K562 (cell line): ENCODE measurements at regions not wholly inside any gene's neighbourhood (a gene's known extent, or its start where the extent isn't known, plus 50 kb on each side); places are given as distances from the start of the nearest gene placed in this dataset.

Experiments used
- ATAC-seq: fragments of 200-7000 bp; cut with Tn5 transposase; 3 replicates; pipeline ENCODE4 v1.9.1; 2020; ENCODE audit warnings: moderate library complexity
- BruUV-seq: library from RNA; stranded (reverse); fragments of 400-500 nt; replicated peaks from 2 replicates; lab custom pipeline; 2021; lab: Mats Ljungman, UMichigan
- CTCF ChIA-PET: fragments of 300-600 bp; formaldehyde crosslinking; extraction: SDS; loops from one replicate; lab custom pipeline; 2021; ENCODE audit warnings: low intra/inter-chr PET ratio; lab: Yijun Ruan, JAX
- POLR2A ChIA-PET: fragments of 300-600, 350-650 bp; sonication (Branson Sonifier 250); formaldehyde crosslinking; extraction: SDS; loops from one replicate; lab custom pipeline; 2021; ENCODE audit warnings: antibody characterized with exemption, inconsistent platforms; lab: Yijun Ruan, JAX
- DNase-seq, 4 experiments: peaks; one replicate each; pipeline versions ENCODE4 v3.0.0 to v3.0.0-alpha.2; 2011 to 2018; ENCODE audit warnings: low spot score in 3 of 4, mixed read lengths in 3 of 4; ENCODE audit errors: extremely low read depth in 1 of 4
- FAIRE-seq: peaks from 2 replicates; lab custom pipeline; 2011; peaks lifted over from hg19 to GRCh38; lab: Jason Lieb, UNC
- H2AFZ ChIP-seq: 2 replicates; pipeline ENCODE4 v1.6.0; 2011; ENCODE audit warnings: low read depth, low read length, control low read depth, inconsistent platforms
- H3K27ac ChIP-seq: fragments of 200-600 bp; 3 replicates; pipeline ENCODE4 v1.8.0; 2011; ENCODE audit warnings: low read depth, mild to moderate bottlenecking, control low read depth, inconsistent platforms, low read length, moderate library complexity, mixed read lengths; ENCODE audit errors: extremely low read depth
- H3K27me3 ChIP-seq, 2 experiments: fragments of 300-600 bp in 1 of 2; 2 replicates in 1 of 2; 3 replicates in 1 of 2; pipeline versions ENCODE4 v1.6.0 to v1.8.0; 2011; ENCODE audit warnings: inconsistent platforms in 2 of 2, low read length in 2 of 2, mild to moderate bottlenecking in 1 of 2, mixed read lengths in 1 of 2, moderate library complexity in 1 of 2; ENCODE audit not compliant: control insufficient read depth in 2 of 2, insufficient read depth in 2 of 2
- H3K36me3 ChIP-seq: fragments of 300-600 bp; 3 replicates; pipeline ENCODE4 v1.8.0; 2011; ENCODE audit warnings: mild to moderate bottlenecking, low read length, inconsistent platforms; ENCODE audit not compliant: control insufficient read depth, insufficient read depth
- H3K4me1 ChIP-seq, 2 experiments: fragments of 200-600 bp in 1 of 2; replicated peaks in 1 of 2; 2 replicates in 1 of 2; 3 replicates in 1 of 2; pipeline versions ENCODE4 v1.5.1 to v1.8.0; 2011; ENCODE audit warnings: inconsistent platforms in 2 of 2, low read length in 2 of 2, mild to moderate bottlenecking in 1 of 2, mixed read lengths in 1 of 2, moderate library complexity in 1 of 2; ENCODE audit not compliant: control insufficient read depth in 2 of 2, insufficient read depth in 2 of 2
- H3K4me2 ChIP-seq: 2 replicates; pipeline ENCODE4 v1.6.1; 2011; ENCODE audit warnings: low read length, control low read depth, inconsistent platforms, mixed read lengths; ENCODE audit not compliant: insufficient read depth
- H3K4me3 ChIP-seq: fragments of 200-600 bp; sonication (generic), shearing (Covaris generic); 2 replicates; pipeline ENCODE4 v1.5.1; 2016; ENCODE audit warnings: control low read depth, inconsistent platforms
- H3K79me2 ChIP-seq: fragments of 200-600 bp; 3 replicates; pipeline ENCODE4 v1.8.0; 2011; ENCODE audit warnings: low read length, inconsistent platforms; ENCODE audit not compliant: control insufficient read depth, insufficient read depth
- H3K9ac ChIP-seq, 2 experiments: 2 replicates each; pipeline versions ENCODE4 v1.6.0 to v1.6.1; 2011; ENCODE audit warnings: low read depth in 2 of 2, low read length in 2 of 2, control low read depth in 1 of 2, inconsistent platforms in 1 of 2, mild to moderate bottlenecking in 1 of 2, mixed read lengths in 1 of 2; ENCODE audit not compliant: insufficient read depth in 1 of 2
- H3K9me1 ChIP-seq: one replicate; pipeline ENCODE4 v1.6.0; 2011; ENCODE audit warnings: inconsistent platforms, mild to moderate bottlenecking, low read length, moderate library complexity; ENCODE audit not compliant: control insufficient read depth, insufficient read depth
- H3K9me3 ChIP-seq: replicated peaks from 2 replicates; pipeline ENCODE4 v1.5.1; 2011; ENCODE audit warnings: low read depth, low read length, inconsistent platforms; ENCODE audit not compliant: control insufficient read depth, insufficient read depth
- H4K20me1 ChIP-seq: replicated peaks from 2 replicates; pipeline ENCODE4 v1.6.1; 2011; ENCODE audit warnings: low read length, inconsistent platforms, mixed read lengths; ENCODE audit not compliant: control insufficient read depth, insufficient read depth
- BACH1 ChIP-seq: fragments of 200-800 bp; sonication (Bioruptor generic); IDR thresholded peaks from 2 replicates; pipeline ENCODE4 v1.6.1; 2016; ENCODE audit warnings: missing genetic modification characterization, missing compliant biosample characterization
- CCAR2 ChIP-seq: fragments of 200-400 bp; formaldehyde crosslinking; IDR thresholded peaks from 2 replicates; pipeline ENCODE4 v1.6.1; 2017; ENCODE audit warnings: mild to moderate bottlenecking, low read depth, low read length
- MNT ChIP-seq, 2 experiments: fragments of 450-650 bp; conservative IDR thresholded peaks; 2 replicates each; pipeline ENCODE4 v1.6.1; 2017; ENCODE audit warnings: mild to moderate bottlenecking in 2 of 2, moderate library complexity in 2 of 2
- RBM22 ChIP-seq: fragments of 200-400 bp; formaldehyde crosslinking; IDR thresholded peaks from 2 replicates; pipeline ENCODE4 v1.6.1; 2018; ENCODE audit warnings: low read length, low read depth; ENCODE audit not compliant: poor library complexity, severe bottlenecking
- RFX1 ChIP-seq: fragments of 450-650 bp; IDR thresholded peaks from 2 replicates; pipeline ENCODE4 v1.6.1; 2016; ENCODE audit warnings: mild to moderate bottlenecking, moderate library complexity
- SRSF1 ChIP-seq: fragments of 200-400 bp; formaldehyde crosslinking; IDR thresholded peaks from 2 replicates; pipeline ENCODE4 v1.6.1; 2017; ENCODE audit warnings: mild to moderate bottlenecking, low read depth, low read length, moderate library complexity
- TBP ChIP-seq: optimal IDR thresholded peaks from 2 replicates; pipeline ENCODE3; 2011; ENCODE audit warnings: low read depth, low read length, improper control_type of control experiment
- WGBS: fragments of 100-300 bp; shearing (Covaris generic); methylation state at CpG from one replicate; pipeline ENCODE4 v1.1.6; 2016; ENCODE audit warnings: low coverage, mixed read lengths; ENCODE audit not compliant: insufficient coverage; ENCODE audit errors: missing lambda C conversion rate; 5-methylcytosine and 5-hydroxymethylcytosine counted together
- in situ Hi-C: fragments of 300-500 bp; cut with MboI; formaldehyde crosslinking; loops from 4 replicates; pipeline ENCODE4 v1.15.0; 2018; ENCODE audit warnings: inconsistent platforms, mixed read lengths
- intact Hi-C: fragments of 100-400 bp; cut with micrococcal nuclease; formaldehyde crosslinking; loops from 2 replicates; pipeline ENCODE4 v1.14.2; 2022

DNA sequence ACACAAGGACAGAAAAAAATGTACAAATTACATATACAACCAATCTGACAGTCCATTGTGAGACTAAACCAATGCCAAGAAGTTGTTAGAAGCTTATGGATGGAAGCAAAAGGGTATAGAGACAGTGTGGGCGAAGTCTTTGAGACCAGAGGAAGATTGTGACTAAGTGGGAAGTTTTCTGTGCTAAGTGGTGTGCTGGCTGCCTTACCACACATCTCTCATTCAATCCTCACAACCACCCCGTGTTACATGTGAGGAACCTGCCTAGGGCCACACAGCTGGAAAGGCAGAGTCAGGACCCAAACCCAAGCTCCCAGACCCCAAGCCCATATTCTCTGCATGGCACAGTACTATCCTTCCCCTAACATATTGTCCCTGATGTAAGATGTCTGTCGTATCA is 53.5 kb upstream of the DUSP10 start:
- H3K36me3 ChIP-seq, result no peaks in the 10 kb centered on the region
- POLR2A ChIA-PET, result no interaction called here
- no peak for FAIRE-seq
- H3K9me1 ChIP-seq, result no peaks in the 10 kb centered on the region
- intact Hi-C loops, result no loop called here
- in situ Hi-C loops, result no loop called here
- ATAC-seq, result no peak
- CTCF ChIA-PET, result no interaction called here
- no peaks in the 10 kb centered on the region for H3K79me2 ChIP-seq
- H3K4me3 ChIP-seq, result no peak overlapping the region
- no peak for DNase-seq
- no peak overlapping the region for H3K4me2 ChIP-seq
- no peak overlapping the region for H2AFZ ChIP-seq
- no peaks in the 10 kb centered on the region for H3K27me3 ChIP-seq
- no peaks in the 10 kb centered on the region for H4K20me1 ChIP-seq
- TF ChIP-seq CCAR2, result no peak
- TF ChIP-seq MNT (conservative IDR thresholded peaks at IDR 0.05), result no peak
- TF ChIP-seq SRSF1, result no peak
- TF ChIP-seq RBM22, result no peak
- no peak for TF ChIP-seq TBP
- no peak for TF ChIP-seq RFX1
- TF ChIP-seq BACH1 (tag), result no peak
- H3K27ac ChIP-seq, result no peak overlapping the region
- H3K4me1 ChIP-seq, result no peaks in the 10 kb centered on the region
- H3K9me3 ChIP-seq, result 0 out of 2 replicates have a peak, but pooled peaks cover 2% of the 10 kb centered on the region
- BruUV-seq, result no TSS peak
- 12% methylated on average over 3 of the region's 3 CpGs for WGBS
- no peak overlapping the region for H3K9ac ChIP-seq
